PC-9 (cell line): ENCODE measurements at regions not wholly inside any gene's neighbourhood (a gene's known extent, or its start where the extent isn't known, plus 50 kb on each side); places are given as distances from the start of the nearest gene placed in this dataset.

Source experiments
- BruUV-seq: library from RNA; stranded (reverse); fragments of 400-500 nt; replicated peaks from 2 replicates; lab custom pipeline; 2021; lab: Mats Ljungman, UMichigan
- CTCF ChIA-PET: fragments of 300-600 bp; sonication (Branson Sonifier 250); formaldehyde crosslinking; loops from one replicate; lab custom pipeline; 2022; ENCODE audit warnings: antibody characterized with exemption; lab: Charles Lee
- POLR2A ChIA-PET: fragments of 300-600 bp; sonication (Branson Sonifier 250); formaldehyde crosslinking; loops from one replicate; lab custom pipeline; 2022; ENCODE audit warnings: antibody characterized with exemption; ENCODE audit not compliant: unreplicated experiment; lab: Charles Lee
- DNase-seq, 2 experiments: peaks; one replicate each; pipeline versions ENCODE4 v3.0.0 to v3.0.0-alpha.2; 2015 to 2022; ENCODE audit warnings: mixed read lengths in 1 of 2
- H2AFZ ChIP-seq: fragments of 200-600 bp; sonication (generic); 2 replicates; pipeline ENCODE4 v1.8.1; 2017; ENCODE audit warnings: antibody characterized with exemption
- H3F3A ChIP-seq: fragments of 200-600 bp; sonication (generic); 2 replicates; pipeline ENCODE4 v1.8.1; 2017; ENCODE audit warnings: antibody characterized with exemption, mild to moderate bottlenecking, low read depth; ENCODE audit not compliant: insufficient read depth
- H3K27ac ChIP-seq: fragments of 200-600 bp; sonication (generic); 2 replicates; pipeline ENCODE4 v1.6.1; 2016; ENCODE audit warnings: mixed run types
- H3K27me3 ChIP-seq: fragments of 200-600 bp; sonication (generic); 2 replicates; pipeline ENCODE4 v1.6.1; 2016; ENCODE audit warnings: low read depth, mixed run types; ENCODE audit not compliant: insufficient read depth
- H3K36me3 ChIP-seq: fragments of 200-600 bp; sonication (generic); 2 replicates; pipeline ENCODE4 v1.6.1; 2016; ENCODE audit warnings: low read depth, mixed run types
- H3K4me1 ChIP-seq: fragments of 200-600 bp; sonication (generic); replicated peaks from 2 replicates; pipeline ENCODE4 v1.6.1; 2016; ENCODE audit warnings: mixed run types; ENCODE audit not compliant: insufficient read depth
- H3K4me2 ChIP-seq: fragments of 200-600 bp; sonication (generic); 2 replicates; pipeline ENCODE4 v1.6.1; 2017; ENCODE audit warnings: mixed run types
- H3K4me3 ChIP-seq: fragments of 200-600 bp; sonication (generic); 2 replicates; pipeline ENCODE4 v1.6.1; 2016; ENCODE audit warnings: mixed run types
- H3K79me2 ChIP-seq: fragments of 200-600 bp; sonication (generic); 2 replicates; pipeline ENCODE4 v1.6.1; 2017; ENCODE audit warnings: low read depth, mixed run types
- H3K9me2 ChIP-seq: fragments of 200-600 bp; sonication (generic); 2 replicates; pipeline ENCODE4 v1.8.1; 2017; ENCODE audit warnings: mild to moderate bottlenecking; ENCODE audit not compliant: insufficient read depth
- H3K9me3 ChIP-seq: fragments of 200-600 bp; sonication (generic); 2 replicates; pipeline ENCODE4 v1.8.1; 2016; ENCODE audit warnings: low read depth; ENCODE audit not compliant: insufficient read depth
- H4K20me1 ChIP-seq: fragments of 200-600 bp; sonication (generic); 2 replicates; pipeline ENCODE4 v1.8.1; 2017; ENCODE audit not compliant: insufficient read depth
- EZH2 ChIP-seq: fragments of 200-600 bp; sonication (generic); IDR thresholded peaks from 2 replicates; pipeline ENCODE4 v1.8.0; 2017; ENCODE audit warnings: antibody characterized with exemption, low read depth
- intact Hi-C: fragments of 100-400 bp; cut with micrococcal nuclease; formaldehyde crosslinking; loops from one replicate; pipeline ENCODE4 v1.10.0; 2022; ENCODE audit not compliant: unreplicated experiment
- TF ChIP-seq, protein P1 (sequence below): fragments of 200-600 bp; sonication (generic); conservative IDR thresholded peaks from 2 replicates; pipeline ENCODE4 v1.6.1; 2017; ENCODE audit warnings: mixed run types, antibody characterized with exemption, mild to moderate bottlenecking, moderate library complexity

DNA sequence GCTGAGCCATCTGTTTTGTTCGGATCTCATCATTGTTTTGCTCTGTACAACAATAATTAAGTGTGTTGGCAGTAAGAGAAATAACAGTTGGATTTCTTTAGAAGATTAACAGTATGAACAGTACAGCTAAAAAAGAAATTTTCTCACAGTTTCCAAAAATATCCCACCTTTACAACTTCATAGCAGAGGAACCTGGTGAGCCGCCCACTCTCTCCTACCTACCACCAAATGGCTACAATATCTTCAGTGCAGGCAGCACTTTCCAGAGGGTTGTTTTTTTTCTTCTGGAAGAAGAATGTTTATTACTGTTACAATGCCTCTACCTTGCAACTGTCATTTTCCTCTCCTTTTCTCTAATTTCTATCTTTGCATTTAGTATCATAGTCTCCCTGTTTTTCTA is 1577.5 kb upstream of the PRR20A start:
- POLR2A ChIA-PET: no interaction called here
- H4K20me1 ChIP-seq: no peaks in the 10 kb centered on the region

DNA sequence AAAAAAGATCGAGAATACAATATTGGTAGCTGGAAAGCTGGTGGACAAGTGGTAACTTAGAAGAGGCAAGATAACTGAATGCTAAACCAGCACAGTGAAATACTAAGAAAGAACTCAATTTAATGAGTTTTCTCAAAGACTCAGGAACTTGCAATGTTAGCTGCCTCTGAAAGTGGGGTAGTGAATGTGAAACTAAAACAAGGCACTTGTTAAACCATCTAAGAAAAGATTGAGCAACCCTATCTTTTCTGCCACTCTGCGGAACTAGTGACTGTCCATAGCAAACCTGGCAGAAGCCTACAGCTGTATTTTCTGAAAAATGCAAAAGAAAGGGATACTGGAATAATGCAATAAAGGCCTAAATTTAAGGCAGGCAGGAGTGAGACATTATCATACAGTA is 1574.4 kb upstream of the PRR20A start:
- intact Hi-C loops: no loop called here
- no peaks in the 10 kb centered on the region for H3F3A ChIP-seq
- no peak overlapping the region for H2AFZ ChIP-seq
- POLR2A ChIA-PET: no interaction called here
- CTCF ChIA-PET: no interaction called here
- H3K4me3 ChIP-seq: no peak overlapping the region
- H3K27me3 ChIP-seq: no peaks in the 10 kb centered on the region
- TF ChIP-seq, protein P1, sequence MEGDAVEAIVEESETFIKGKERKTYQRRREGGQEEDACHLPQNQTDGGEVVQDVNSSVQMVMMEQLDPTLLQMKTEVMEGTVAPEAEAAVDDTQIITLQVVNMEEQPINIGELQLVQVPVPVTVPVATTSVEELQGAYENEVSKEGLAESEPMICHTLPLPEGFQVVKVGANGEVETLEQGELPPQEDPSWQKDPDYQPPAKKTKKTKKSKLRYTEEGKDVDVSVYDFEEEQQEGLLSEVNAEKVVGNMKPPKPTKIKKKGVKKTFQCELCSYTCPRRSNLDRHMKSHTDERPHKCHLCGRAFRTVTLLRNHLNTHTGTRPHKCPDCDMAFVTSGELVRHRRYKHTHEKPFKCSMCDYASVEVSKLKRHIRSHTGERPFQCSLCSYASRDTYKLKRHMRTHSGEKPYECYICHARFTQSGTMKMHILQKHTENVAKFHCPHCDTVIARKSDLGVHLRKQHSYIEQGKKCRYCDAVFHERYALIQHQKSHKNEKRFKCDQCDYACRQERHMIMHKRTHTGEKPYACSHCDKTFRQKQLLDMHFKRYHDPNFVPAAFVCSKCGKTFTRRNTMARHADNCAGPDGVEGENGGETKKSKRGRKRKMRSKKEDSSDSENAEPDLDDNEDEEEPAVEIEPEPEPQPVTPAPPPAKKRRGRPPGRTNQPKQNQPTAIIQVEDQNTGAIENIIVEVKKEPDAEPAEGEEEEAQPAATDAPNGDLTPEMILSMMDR: no peak
- TF ChIP-seq EZH2: no peak
- no peaks in the 10 kb centered on the region for H3K36me3 ChIP-seq
- no peaks in the 10 kb centered on the region for H3K4me1 ChIP-seq
- no peak overlapping the region for H3K27ac ChIP-seq
- BruUV-seq: no TSS peak
- H3K9me2 ChIP-seq: no peaks in the 10 kb centered on the region
- H3K79me2 ChIP-seq: no peaks in the 10 kb centered on the region
- no peak overlapping the region for H3K4me2 ChIP-seq
- no peaks in the 10 kb centered on the region for H3K9me3 ChIP-seq
- no peak for DNase-seq
- no peaks in the 10 kb centered on the region for H4K20me1 ChIP-seq

More for the DNA sequence above, 1577.5 kb upstream of the PRR20A start:
- no peak overlapping the region for H2AFZ ChIP-seq
- intact Hi-C loops: no loop called here
- no peaks in the 10 kb centered on the region for H3K27me3 ChIP-seq
- no peak for DNase-seq
- BruUV-seq: no TSS peak
- TF ChIP-seq, protein P1: no peak
- no peak for TF ChIP-seq EZH2
- H3F3A ChIP-seq: no peaks in the 10 kb centered on the region
- no peak overlapping the region for H3K27ac ChIP-seq
- no peaks in the 10 kb centered on the region for H3K79me2 ChIP-seq
- no peak overlapping the region for H3K4me2 ChIP-seq
- CTCF ChIA-PET: no interaction called here
- no peaks in the 10 kb centered on the region for H3K36me3 ChIP-seq
- no peaks in the 10 kb centered on the region for H3K9me2 ChIP-seq
- no peak overlapping the region for H3K4me3 ChIP-seq
- H3K4me1 ChIP-seq: no peaks in the 10 kb centered on the region
- H3K9me3 ChIP-seq: no peaks in the 10 kb centered on the region

DNA sequence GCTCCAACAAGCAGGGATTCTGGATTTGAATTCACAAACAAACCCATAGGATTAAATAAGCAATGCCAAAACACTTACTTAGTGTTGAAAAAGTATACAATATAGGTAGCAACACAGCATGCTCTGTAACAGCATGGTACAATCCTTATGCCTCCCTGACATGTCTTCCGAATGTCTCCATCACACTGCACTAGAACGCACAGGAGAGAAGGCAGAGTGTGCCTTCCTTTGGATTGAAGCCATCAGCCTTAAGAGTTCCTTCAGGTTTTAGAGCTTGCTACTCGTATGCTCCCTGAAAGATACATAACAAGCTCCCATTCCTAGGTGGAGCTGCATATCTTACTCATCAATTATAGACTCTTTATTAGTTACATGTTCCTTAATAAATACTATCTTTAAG is 1573.9 kb upstream of the PRR20A start:
- no peaks in the 10 kb centered on the region for H3K27me3 ChIP-seq
- H3K4me1 ChIP-seq: no peaks in the 10 kb centered on the region
- H3F3A ChIP-seq: no peaks in the 10 kb centered on the region
- intact Hi-C loops: no loop called here
- no TSS peak for BruUV-seq
- ChIA-PET POLR2A (no interaction called here), CTCF (no interaction called here)
- no peaks in the 10 kb centered on the region for H3K79me2 ChIP-seq
- H2AFZ ChIP-seq: no peak overlapping the region
- no peak overlapping the region for H3K4me3 ChIP-seq
- no peak overlapping the region for H3K27ac ChIP-seq
- DNase-seq: no peak
- no peaks in the 10 kb centered on the region for H3K36me3 ChIP-seq
- no peaks in the 10 kb centered on the region for H3K9me2 ChIP-seq
- no peak overlapping the region for H3K4me2 ChIP-seq
- no peaks in the 10 kb centered on the region for H4K20me1 ChIP-seq
- TF ChIP-seq, protein P1: no peak
- TF ChIP-seq EZH2: no peak
- no peaks in the 10 kb centered on the region for H3K9me3 ChIP-seq
